NCI-H1694 (cell line): ENCODE measurements at regions not wholly inside any gene's neighbourhood (a gene's known extent, or its start where the extent isn't known, plus 50 kb on each side); places are given as distances from the start of the nearest gene placed in this dataset.
"Not testable (repeated sequence)": the region's sequence is repeated elsewhere in the genome, so short reads cannot be mapped to it uniquely, and the experiment has no call there.

Experiments used
- DNase-seq: peaks from one replicate; lab custom pipeline; 2025; lab: John Stamatoyannopoulos, UW

DNA sequence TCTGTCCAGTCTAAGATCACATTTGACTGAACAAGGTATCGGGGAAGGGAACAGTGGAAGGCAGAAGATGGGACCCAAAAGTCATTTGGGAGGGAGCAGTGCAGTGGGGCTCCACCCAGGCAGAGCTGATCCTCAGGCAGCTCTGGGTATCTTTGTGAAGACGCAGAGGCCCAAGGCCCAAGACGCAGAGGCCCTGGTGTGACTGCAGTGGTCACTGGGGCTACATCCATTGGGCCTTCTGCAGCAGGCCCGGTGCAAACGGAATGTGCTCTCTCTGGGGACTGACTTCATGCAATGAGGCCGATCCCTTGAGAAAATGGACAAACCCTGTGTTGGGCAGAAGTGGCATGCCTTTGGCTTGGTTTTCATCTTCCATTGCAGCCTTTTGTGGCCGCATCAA, 463.4 kb upstream of the ZNF507 start:
- no peak for DNase-seq

DNA sequence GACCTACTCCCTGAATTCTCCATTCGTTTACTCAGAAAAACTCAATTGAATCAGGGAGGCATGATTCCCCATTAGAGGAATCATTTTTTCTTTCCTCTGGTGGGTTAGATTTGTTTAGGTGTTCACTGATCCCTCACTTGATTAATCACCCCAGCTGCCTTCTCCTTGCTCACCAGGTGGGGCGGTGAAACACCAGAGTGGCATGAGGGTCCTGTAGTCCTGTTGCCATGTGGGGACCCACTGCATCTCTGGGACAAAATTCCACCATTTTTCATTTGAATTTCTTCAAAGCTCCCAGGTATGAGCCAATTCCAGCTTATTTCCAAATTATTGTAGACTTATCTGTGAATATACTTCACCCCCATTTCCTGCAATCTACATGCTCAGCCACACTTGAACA, 462.7 kb upstream of the ZNF507 start:
- no peak for DNase-seq

DNA sequence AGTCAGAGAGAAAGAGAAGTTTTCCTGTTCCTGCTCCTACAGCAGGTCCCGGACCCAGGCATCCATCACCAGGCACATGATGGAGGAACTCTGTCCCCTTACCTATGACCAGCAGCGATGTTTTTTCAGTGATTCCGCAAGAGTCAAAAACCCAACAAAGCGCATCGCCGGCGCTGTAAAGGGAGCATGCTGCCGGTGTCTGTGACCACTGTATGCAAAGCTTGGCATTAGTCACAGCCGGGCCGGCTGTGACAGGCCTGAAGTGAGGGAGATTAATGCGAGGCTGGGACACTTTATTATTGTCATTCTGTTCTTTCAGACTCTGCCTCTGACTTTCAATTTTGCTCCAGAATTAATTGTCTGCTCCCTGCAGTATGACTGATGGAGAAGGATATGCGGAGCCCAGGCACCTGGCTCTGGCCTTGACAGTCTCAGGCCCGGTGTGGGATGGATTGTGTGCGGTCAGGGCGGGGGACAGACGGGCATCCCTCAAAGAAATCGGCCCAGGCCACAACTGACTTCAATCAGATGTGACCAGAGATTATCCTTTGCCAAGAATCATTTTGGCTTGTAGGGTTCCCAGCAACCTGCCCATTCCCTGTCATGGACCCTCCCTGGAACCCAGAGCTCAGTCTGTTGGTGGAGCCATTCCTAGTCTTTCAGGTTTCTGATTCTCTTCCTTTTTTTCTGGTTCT, 462.0 kb upstream of the ZNF507 start:
- DNase-seq, result no peak

DNA sequence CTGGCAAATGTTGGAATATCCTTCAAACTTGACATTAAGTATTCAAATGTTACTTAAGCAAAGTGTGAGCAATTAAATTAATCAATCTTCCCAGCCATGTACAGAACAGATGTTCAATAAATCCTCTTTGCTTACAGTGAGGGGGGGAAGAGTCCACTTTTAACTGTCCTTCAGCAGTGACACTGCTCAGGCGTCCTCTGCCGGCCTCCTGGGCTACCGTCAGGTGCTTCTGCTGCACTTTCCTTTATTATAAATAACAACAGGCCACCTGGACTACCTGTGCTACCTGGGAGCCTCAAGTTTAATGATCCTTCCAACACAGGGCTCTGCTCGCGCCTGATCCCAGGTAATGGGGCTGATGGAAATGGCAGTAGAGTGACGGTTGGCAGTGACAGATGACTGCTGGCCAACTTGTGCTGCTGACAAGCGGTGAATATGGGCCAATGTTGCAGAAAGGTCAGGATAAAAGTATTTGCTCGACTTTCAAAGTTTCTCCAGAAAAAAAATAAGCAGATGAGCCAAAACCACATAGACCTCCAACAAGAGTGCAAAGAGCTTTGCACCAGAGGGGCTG, 460.0 kb upstream of the ZNF507 start:
- DNase-seq, result no peak

DNA sequence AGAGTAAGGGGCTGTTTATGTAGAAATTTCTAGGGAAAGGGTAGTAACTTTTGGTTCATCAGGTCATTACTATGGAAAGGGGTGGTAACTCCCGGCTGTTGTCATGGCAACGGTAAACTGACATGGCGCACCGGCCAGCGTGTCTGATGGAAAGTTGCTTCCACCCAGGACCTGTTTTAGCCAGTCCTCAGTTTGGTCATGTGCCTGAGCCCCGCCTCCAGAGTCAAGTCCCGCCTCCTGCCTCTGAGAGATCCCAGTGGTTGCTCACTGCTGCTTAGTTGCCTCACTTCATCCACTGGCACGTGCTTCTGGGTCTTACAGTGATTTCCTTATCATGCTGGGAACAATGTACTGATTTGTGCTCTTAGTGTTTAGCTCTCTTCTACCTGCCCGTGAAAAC, 455.2 kb upstream of the ZNF507 start:
- DNase-seq, result no peak

DNA sequence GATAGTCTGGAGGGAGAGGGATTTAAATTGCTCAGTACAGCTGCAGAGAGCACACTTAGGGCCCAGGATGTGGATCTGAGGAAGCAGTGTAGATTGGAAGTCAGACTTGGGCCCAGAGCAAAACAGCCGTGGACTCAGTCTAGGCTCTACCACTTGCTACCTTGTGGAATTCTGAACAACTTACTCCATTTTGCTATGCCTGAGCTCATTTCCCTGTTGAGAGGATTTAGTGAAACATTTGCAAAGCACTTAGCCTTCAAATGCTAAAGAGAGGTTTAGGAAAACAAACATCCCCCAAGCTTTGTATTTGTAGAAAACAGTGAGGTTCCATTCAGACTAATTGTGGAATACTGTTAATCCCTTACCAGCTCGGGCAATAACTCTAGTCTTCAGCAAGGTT, 453.4 kb upstream of the ZNF507 start:
- no peak for DNase-seq

DNA sequence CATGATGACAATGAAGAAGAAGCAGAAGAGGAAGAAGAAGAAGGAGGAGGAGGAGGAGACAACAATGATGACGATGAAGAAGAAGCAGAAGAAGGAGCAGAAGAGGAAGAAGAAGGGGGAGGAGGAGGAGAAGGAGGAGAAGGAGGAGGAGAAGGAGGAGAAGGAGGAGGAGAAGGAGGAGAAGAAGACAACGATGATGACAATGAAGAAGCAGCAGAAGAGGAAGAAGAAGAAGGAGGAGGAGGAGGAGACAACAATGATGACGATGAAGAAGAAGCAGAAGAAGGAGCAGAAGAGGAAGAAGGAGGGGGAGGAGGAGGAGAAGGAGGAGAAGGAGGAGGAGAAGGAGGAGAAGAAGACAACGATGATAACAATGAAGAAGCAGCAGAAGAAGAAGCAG, 451.9 kb upstream of the ZNF507 start:
- DNase-seq, result not testable (repeated sequence)

DNA sequence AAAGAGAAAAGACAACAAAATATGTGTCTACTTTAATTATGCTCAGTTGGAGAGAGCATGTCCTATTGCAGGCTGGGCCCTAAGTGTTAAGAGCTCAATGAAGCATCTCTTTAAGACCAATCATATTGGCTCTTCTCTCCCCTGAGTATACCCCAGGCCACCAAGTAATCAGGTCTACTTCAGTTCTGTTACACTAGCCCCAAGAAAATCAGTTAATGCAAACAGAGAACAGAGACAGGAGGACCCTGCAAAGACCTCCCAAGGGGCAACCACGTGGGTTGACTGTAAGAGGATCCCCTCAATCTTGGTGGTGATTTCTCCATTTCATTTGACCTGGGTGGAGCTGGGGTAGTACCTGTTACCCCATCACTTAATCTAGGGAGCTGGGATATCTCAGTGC, 451.0 kb upstream of the ZNF507 start:
- no peak for DNase-seq

DNA sequence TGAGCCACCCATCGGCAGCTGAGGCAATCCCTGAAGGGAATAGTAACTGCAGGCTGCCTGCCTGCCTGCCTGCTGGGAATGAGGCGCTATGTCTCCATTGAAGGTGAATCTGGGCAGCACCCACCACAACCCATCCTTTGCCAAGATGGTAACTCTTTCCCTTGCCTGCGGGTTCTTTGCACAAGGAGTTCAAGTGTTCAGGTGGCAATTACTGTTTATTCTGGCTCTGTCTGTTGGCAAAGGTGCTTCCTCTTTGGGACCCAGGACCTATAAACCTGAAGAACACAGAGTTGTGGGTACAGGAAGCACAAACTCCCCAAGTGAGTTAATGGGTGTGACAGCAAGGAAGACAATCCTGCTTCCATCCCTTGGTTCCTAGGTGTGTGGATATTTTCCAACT, 448.1 kb upstream of the ZNF507 start:
- DNase-seq, result no peak

DNA sequence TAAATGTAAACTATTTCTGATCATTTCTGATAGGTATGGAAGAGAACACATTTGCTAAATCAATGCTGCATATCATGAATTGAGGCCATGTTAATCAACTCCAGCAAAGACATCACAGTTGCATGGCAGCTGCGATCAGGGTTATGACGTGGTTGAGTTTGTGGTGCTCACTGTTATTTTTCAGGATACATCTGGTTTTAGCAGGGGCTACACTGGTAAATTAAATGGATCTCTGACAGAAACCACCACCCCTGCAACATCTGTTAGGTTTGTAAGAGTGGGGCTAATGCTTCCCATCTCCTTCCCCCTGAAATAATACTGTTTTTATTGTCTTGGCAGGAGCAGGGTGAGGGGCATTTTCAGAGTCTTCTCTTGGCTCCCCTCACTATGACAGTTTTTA, 444.4 kb upstream of the ZNF507 start:
- no peak for DNase-seq

DNA sequence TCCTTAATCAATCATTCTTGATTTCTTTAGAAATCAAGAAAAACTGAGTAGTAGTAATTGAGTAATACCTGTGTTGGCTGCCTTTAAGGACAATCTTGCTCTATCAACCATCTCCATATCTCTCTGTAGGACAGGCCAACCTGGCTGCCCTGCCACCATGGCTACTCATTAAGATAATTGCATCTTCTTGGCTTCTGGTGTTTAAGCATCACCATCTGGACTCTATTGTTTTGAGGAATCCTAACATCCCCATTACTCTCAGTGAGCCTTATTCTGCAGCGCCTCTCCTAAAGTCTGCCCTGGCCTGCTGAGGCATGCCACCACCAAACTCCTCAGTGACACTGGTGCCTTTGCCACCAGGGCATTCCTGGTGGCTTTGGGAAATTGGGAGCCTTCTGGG, 442.6 kb upstream of the ZNF507 start:
- DNase-seq, result no peak

DNA sequence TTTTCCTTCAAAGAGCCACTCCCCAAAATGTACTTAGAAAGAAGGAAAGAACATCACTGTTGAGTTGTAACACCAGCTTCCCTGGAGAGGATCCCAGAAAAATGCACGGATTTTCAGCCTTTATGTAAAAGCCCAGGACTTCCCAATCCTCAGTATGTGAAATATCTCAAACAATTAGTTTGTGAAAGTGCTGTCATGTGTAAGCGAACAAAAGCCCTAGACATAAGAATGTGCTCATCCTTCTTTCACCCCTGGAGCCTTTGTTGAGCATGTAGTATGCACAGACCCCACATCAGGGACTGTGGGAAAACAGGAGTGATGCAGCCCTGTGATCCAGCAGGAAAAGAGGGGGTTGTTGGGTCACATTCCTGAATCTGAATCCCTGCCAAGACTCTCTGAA, 441.4 kb upstream of the ZNF507 start:
- DNase-seq, result no peak

DNA sequence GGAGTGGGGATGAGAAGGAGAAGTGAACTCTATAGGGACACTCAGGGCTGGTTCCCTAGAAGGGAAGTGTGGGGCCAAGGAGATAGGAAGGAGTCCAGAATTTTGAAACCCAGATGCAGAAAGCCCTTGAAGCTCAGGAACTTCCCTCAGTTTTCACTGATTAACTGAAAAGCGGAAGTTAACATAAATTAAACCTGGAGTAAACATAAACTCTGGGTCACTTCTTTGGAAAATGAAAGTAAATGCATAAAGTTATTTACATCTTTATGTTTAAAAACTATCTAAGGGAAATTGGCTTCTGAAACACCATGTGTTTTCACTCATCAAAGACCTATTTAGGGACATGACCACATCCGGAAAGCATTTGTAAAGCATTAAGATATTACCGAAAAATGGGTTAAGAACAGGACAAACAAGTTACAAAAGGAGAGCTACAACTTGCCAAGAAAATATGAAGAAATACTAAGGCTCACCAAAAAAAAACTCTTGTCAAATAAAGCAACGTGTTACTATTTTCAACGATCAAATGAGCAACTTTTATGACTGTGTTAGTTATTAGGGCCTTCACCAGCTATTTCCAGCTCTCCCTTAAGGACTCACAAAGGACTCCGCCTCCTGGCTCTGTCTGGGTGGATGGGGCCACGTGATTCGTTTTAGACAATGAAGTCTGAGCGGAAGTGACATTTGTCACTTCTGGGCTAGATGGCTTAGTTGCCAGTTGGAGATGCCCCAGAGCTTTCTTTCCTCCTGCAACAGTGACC, 439.1 kb upstream of the ZNF507 start:
- DNase-seq, result no peak

DNA sequence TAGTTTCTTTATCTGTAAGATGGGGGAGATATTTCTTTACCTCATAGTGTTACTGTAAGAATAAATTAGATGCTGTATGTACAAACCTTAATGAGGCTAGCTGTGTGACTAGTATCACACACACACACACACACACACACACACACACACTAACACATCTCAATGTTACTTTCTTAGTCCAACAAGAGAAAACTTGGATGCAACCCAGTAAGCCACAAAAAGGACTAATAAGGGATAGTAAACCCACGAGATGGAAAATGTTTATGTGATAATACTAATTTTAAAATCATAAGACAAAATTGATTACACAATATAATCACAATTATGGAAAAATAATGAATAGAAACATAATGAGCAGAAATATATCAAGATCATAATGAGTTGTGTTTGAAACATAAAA, 437.7 kb upstream of the ZNF507 start:
- DNase-seq, result no peak

DNA sequence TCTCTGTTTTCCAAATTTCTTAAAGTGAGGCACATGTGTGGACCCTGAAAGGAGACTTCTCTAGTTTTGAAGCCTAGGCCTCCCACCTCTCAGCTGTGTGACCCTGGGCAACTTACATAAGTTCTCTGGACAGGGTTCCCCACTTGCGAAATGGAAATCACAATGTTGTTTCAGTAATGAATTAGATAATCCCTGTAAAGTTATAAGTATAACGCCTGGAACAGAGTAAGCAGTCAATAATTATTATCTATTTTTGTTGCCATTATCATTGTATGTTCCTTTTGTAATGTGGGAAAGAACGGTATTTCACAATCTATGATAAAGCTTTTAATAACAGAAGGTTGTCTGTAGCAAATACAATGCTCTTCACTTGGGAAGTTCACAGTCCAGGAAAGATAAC, 437.3 kb upstream of the ZNF507 start:
- DNase-seq, result no peak

DNA sequence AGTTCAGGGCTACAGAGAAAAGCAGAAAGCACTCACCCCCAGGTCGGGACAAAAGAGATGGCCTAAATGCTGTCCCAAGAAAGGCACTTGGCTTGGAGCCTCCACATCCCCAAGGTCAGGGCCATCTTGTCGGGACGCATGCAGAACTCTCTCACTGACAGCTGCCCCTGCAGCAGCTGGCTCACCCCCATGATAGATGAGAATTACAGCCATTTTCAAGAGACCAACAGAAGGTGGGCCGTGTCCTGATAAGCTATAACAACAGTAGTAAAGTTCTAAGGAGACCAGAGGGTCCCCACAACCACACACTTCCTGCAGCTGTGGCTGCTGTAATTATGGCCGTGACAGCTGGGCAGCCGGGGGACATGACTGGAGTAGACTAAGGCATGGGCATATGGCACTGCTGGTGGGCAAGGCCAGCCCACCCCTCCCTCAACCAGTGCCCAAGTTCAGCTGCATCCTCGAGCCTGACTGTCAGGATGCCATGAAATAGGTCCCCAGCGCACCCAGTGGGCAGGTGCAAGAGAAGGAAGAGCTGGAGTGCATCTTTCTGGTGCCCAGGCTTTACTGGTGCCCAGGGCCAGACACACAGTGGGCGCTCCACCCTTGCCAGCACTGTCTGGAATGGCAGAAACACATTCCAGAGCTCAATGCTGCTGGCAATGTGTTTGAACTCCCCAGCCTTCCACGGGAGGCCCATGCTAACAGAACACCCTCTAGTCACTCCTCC, 436.7 kb upstream of the ZNF507 start:
- no peak for DNase-seq

DNA sequence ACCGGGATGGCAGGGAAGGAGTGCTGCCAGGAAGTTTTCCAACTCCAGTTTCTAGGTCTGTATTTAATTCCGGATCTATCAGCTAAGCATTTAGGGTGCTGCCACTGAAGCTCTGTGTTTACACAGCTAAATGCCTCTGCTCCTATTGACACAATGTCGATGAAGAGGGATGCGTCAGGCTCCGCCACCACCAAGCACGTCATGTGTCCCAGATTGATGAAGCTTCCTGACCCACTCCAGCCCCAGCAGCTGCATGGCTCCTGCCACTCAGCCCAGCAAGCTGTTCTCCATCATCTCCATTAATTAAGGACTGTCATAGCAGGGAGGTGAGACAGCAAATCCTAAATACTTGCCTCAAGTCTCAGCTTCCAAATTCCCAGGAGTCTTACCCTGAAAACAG, 435.2 kb upstream of the ZNF507 start:
- no peak for DNase-seq

DNA sequence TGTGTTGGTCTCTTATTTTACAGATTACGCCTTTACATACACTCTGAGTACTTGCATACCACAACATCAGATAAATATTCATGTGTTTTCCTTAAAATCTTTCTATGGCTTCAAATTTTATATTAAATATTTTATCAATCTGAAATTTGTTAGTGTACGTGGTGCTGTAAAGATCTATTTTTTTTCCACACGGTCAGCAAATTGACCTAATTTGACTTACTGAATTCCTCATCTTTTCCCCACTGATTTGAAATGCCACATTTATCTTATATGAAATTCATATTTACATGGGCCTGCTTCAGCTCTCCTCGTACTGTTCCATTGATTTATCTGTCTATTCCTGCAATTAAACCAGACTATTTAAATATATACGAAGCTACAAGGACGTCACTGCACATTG, 433.8 kb upstream of the ZNF507 start:
- no peak for DNase-seq

DNA sequence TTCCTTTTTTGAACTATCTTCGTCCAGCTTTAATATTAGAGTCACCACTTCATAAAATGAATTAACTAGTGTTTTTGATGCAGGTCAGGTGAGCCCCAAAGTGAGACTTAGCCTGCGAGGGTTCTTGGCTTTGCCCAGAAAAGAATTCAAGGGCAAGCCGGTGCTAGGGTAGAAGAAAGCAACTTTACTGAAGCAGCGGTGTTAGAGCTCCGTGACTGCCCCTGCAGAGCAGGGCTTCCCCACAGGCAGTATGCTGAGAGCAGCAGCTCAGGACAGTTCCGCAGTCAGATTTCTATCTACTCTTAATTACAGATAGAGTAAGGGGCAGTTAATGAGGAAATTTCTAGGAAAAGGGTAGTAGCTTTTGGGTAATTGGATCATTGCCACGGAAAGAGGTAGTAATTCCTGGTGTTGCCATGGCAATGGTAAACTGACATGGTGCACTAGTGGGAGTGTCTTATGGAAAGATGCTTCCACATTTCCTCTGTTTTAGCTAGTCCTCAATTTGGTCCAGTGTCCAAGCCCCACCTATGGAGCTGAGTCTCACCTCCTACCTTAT, 432.2 kb upstream of the ZNF507 start:
- no peak for DNase-seq

DNA sequence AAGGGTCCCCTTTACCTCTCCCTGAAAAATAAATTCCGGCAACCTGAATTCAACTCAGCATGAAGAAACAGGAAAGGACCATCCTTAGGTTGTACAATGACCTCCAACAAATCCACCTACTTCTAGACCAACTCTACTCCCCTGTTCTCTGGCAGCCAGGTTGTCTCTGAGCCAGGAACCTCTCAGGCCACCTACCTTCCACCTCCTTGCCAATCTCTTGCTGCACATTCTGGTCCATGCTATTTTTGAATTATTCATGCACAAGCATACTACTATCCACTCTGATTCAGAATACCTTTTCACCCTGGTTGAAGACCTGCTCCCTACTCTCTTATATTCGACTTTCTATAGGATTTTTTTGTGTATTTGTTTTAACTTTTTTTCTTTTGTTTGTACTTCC, 415.0 kb upstream of the ZNF507 start:
- no peak for DNase-seq

DNA sequence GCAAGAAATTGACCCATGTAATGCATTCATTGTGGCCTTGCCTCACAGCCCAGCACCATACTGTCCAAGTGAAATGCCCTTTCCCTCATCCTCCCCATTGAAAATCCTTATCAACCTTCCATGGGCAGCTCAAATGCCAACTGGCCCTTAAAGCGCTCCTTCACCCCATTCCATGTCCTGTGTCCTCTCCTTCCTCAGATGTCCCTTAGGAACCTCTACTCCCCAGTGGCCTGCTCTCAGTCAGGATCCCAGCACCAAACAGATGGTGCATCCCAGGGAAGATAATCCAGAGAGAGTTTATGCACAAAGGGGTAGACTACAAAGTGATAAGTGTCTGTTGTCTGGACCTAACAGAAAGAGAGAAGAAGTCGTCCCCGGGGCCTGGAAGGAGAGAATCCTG, 407.4 kb upstream of the ZNF507 start:
- no peak for DNase-seq

DNA sequence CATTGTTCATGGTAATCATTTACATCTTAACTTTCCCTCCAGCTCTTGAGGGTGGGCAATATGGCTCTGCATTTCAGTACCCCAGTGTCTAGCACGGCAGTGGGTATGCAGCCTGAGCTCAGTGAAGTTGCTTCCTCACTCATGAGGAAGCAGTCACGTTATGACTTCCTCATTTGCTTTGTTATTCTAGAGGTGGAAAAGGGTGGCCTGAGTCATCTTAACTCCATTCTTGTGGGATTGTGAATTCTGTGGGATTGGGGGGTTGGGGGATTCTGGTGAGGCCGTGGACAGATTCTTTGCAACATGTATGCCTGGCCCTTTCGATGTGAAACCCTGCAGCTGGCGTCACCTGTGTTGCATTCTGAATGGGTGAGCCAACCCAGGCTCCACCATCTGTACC, 406.7 kb upstream of the ZNF507 start:
- no peak for DNase-seq

DNA sequence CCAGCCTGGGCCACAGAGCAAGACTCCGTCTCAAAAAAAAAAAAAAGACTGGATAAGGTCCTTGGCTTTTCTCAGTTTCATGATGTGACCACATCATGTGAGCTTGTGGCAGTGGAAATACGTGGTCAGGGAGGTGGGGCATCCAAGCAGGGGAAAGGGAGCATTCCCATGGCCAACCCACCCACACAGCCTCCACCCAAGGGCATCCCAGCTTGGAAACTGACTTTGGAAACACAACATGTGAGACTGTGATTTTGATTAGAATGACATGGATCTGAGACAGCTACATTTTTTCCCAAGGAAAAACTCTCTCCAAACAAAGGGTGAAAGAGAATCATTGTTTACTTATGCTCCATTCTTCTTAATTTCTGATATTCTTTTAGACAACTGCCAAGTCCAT, 405.0 kb upstream of the ZNF507 start:
- DNase-seq, result no peak
